HepG2 (cell line): ENCODE measurements at regions not wholly inside any gene's neighbourhood (a gene's known extent, or its start where the extent isn't known, plus 50 kb on each side); places are given as distances from the start of the nearest gene placed in this dataset.
A peak's percentile ranks its signal among the peaks of the same experiment; 100 is the strongest.

Experiments used
- ATF7 ChIP-seq, 2 experiments: fragments of 450-650 bp in 1 of 2; sonication (generic) in 1 of 2; formaldehyde crosslinking in 1 of 2; IDR thresholded peaks; 2 replicates each; pipeline versions ENCODE4 v1.4.0 to v1.6.1; 2016 to 2020; ENCODE audit warnings: antibody characterized with exemption in 1 of 2, mild to moderate bottlenecking in 1 of 2, missing genetic modification reagents in 1 of 2
- BCLAF1 ChIP-seq: fragments of 450-650 bp; IDR thresholded peaks from 2 replicates; pipeline ENCODE4 v1.6.1; 2017; ENCODE audit warnings: mild to moderate bottlenecking
- BRCA1 ChIP-seq: sonication (generic); formaldehyde crosslinking; IDR thresholded peaks from 2 replicates; pipeline ENCODE4 v1.4.0; 2020; ENCODE audit warnings: missing genetic modification reagents
- GATA4 ChIP-seq: sonication (generic); IDR thresholded peaks from 2 replicates; pipeline ENCODE4 v1.6.1; 2016; ENCODE audit warnings: antibody characterized with exemption, low read depth, borderline replicate concordance
- RFXAP ChIP-seq: sonication (generic); formaldehyde crosslinking; IDR thresholded peaks from 2 replicates; pipeline ENCODE4 v1.4.0; 2020; ENCODE audit warnings: missing genetic modification reagents, borderline replicate concordance
- SP4 ChIP-seq: sonication (generic); formaldehyde crosslinking; IDR thresholded peaks from 2 replicates; pipeline ENCODE4 v1.8.1; 2023; ENCODE audit warnings: mild to moderate bottlenecking, missing genetic modification reagents
- ZNF143 ChIP-seq: sonication (generic); formaldehyde crosslinking; IDR thresholded peaks from 2 replicates; pipeline ENCODE4 v1.4.0; 2020; ENCODE audit warnings: missing genetic modification reagents
- ZNF180 ChIP-seq: sonication (generic); formaldehyde crosslinking; IDR thresholded peaks from 2 replicates; pipeline ENCODE4 v1.4.0; 2020; ENCODE audit warnings: low read depth, missing genetic modification reagents, borderline replicate concordance
- ZNF354B ChIP-seq: sonication (generic); formaldehyde crosslinking; IDR thresholded peaks from 2 replicates; pipeline ENCODE4 v1.8.0; 2022; ENCODE audit warnings: mild to moderate bottlenecking, missing genetic modification reagents
- ZNF446 ChIP-seq: sonication (generic); formaldehyde crosslinking; IDR thresholded peaks from 2 replicates; pipeline ENCODE4 v1.5.0; 2020; ENCODE audit warnings: mild to moderate bottlenecking, missing genetic modification reagents
- ZNF460 ChIP-seq: sonication (generic); formaldehyde crosslinking; IDR thresholded peaks from 2 replicates; pipeline ENCODE4 v1.5.1; 2020; ENCODE audit warnings: missing genetic modification reagents, mild to moderate bottlenecking, borderline replicate concordance
- ZNF839 ChIP-seq: sonication (generic); formaldehyde crosslinking; IDR thresholded peaks from 2 replicates; pipeline ENCODE4 v1.4.0; 2020; ENCODE audit warnings: missing genetic modification reagents, mild to moderate bottlenecking, borderline replicate concordance
- ZSCAN12 ChIP-seq: sonication (generic); formaldehyde crosslinking; IDR thresholded peaks from 2 replicates; pipeline ENCODE4 v1.9.0; 2021; ENCODE audit warnings: mild to moderate bottlenecking, missing genetic modification reagents
- TF ChIP-seq, protein P1 (sequence below): sonication (generic); formaldehyde crosslinking; IDR thresholded peaks from 2 replicates; pipeline ENCODE4 v1.5.0; 2020; ENCODE audit warnings: missing genetic modification reagents
- TF ChIP-seq, protein P2 (sequence below): IDR thresholded peaks from 2 replicates; pipeline ENCODE4 v1.6.1; 2016; ENCODE audit warnings: mild to moderate bottlenecking
- TF ChIP-seq, protein P3 (sequence below): sonication (generic); formaldehyde crosslinking; IDR thresholded peaks from 2 replicates; pipeline ENCODE4 v1.4.0; 2020; ENCODE audit warnings: mild to moderate bottlenecking, missing genetic modification reagents
- TF ChIP-seq, protein P4 (sequence below): sonication (generic); formaldehyde crosslinking; IDR thresholded peaks from 2 replicates; pipeline ENCODE4 v1.5.0; 2020; ENCODE audit warnings: missing genetic modification reagents
- TF ChIP-seq, protein P5 (sequence below): sonication (generic); formaldehyde crosslinking; IDR thresholded peaks from 2 replicates; pipeline ENCODE4 v1.8.1; 2023; ENCODE audit warnings: mild to moderate bottlenecking, moderate library complexity, missing genetic modification reagents

DNA sequence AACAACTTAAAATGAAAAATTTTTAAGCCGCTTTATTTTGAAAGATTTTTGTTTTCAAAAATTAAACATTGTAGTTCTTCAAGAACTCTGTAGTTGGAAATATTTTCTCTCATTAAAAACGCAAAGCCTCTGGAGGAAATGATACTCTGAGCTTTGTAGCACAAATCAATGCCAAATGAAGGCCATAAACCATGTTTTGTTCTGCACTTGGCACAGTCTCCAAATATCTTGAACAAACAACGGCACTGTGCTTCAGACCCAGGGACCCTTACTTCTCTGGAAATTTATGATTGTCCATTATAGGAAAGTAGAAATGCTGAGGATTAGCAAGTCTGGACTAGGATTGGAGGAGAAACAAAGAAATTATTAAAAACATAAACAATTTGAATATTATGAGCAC, 160.8 kb upstream of the BMP4 start (continued):
- TF ChIP-seq BCLAF1 (no peak), BRCA1 (CRISPR knock-in tag) (no peak), ATF7 (IDR thresholded peaks at IDR 0.05) (no peak), ATF7 (CRISPR knock-in tag; IDR thresholded peaks at IDR 0.05) (no peak), SP4 (CRISPR knock-in tag) (no peak), RFXAP (CRISPR knock-in tag) (no peak), ZNF143 (CRISPR knock-in tag) (no peak), ZNF460 (no peak), ZNF354B (CRISPR knock-in tag) (no peak), ZNF180 (CRISPR knock-in tag) (no peak), ZNF839 (no peak), GATA4 (no peak), ZNF446 (CRISPR knock-in tag) (no peak), ZSCAN12 (0 out of 2 replicates have a peak, but pooled peaks have one; percentile 22)
- TF ChIP-seq, protein P1, sequence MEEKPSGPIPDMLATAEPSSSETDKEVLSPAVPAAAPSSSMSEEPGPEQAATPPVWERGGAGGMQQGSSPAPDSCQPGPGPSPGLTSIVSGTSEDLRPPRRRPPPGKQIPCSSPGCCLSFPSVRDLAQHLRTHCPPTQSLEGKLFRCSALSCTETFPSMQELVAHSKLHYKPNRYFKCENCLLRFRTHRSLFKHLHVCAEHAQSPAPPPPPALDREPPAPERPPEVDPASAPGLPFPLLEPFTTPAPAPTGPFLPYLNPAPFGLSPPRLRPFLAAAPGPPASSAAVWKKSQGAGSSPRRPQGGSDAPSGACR (CRISPR knock-in tag) = 0 out of 2 replicates have a peak, but pooled peaks have one; percentile 28
- TF ChIP-seq, protein P2, sequence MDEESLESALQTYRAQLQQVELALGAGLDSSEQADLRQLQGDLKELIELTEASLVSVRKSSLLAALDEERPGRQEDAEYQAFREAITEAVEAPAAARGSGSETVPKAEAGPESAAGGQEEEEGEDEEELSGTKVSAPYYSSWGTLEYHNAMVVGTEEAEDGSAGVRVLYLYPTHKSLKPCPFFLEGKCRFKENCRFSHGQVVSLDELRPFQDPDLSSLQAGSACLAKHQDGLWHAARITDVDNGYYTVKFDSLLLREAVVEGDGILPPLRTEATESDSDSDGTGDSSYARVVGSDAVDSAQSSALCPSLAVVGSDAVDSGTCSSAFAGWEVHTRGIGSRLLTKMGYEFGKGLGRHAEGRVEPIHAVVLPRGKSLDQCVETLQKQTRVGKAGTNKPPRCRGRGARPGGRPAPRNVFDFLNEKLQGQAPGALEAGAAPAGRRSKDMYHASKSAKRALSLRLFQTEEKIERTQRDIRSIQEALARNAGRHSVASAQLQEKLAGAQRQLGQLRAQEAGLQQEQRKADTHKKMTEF = peak; percentile 26; the same call in 1 of the 2 replicates
- TF ChIP-seq, protein P3, sequence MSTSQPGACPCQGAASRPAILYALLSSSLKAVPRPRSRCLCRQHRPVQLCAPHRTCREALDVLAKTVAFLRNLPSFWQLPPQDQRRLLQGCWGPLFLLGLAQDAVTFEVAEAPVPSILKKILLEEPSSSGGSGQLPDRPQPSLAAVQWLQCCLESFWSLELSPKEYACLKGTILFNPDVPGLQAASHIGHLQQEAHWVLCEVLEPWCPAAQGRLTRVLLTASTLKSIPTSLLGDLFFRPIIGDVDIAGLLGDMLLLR = no peak
- TF ChIP-seq, protein P4, sequence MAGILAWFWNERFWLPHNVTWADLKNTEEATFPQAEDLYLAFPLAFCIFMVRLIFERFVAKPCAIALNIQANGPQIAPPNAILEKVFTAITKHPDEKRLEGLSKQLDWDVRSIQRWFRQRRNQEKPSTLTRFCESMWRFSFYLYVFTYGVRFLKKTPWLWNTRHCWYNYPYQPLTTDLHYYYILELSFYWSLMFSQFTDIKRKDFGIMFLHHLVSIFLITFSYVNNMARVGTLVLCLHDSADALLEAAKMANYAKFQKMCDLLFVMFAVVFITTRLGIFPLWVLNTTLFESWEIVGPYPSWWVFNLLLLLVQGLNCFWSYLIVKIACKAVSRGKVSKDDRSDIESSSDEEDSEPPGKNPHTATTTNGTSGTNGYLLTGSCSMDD = no peak
- TF ChIP-seq, protein P5, sequence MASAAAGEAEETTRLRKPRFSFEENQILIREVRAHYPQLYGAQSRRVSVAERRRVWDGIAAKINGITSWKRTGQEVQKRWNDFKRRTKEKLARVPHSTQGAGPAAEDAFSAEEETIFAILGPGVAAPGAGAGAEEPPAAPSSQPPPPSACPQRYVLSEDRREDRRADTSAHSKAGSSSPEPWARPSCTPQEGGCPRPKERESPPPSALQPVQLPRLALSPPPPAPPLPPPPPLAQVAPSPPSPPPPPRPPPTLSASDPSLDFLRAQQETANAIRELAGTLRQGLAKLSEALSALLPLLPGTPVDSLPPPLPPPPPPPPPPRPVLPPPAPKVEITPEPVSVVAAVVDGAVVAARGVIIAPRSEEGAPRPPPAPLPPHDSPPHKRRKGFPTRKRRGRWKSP = no peak
